HG02970 (cell line): ENCODE measurements at regions not wholly inside any gene's neighbourhood (a gene's known extent, or its start where the extent isn't known, plus 50 kb on each side); places are given as distances from the start of the nearest gene placed in this dataset.
"Not testable (repeated sequence)": the region's sequence is repeated elsewhere in the genome, so short reads cannot be mapped to it uniquely, and the experiment has no call there.

Source experiments
- ATAC-seq: cut with Tn5 transposase; IDR thresholded peaks from one replicate; pipeline ENCODE4 v1.9.1; 2021; ENCODE audit warnings: mild to moderate bottlenecking, moderate library complexity, moderate number of reproducible peaks; ENCODE audit not compliant: unreplicated experiment, low FRiP score

DNA sequence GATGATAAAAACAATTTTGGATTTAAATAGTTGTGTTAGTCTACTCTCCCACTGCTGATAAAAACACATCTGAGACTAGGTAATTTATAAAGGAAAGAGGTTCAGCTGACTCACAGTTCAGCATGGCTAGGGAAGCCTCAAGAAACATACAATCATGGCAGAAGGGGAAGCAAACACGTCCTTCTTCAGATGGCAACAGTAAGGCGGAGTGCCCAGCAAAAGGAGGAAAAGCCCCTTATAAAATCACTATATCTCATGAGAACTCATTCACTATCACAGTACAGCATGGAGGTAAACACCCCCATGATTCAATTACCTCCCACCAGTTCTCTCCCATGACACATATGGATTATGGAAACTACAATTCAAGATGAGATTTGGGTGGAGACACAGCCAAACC, 632.1 kb downstream of the SLC16A7 start:
- no peak for ATAC-seq

DNA sequence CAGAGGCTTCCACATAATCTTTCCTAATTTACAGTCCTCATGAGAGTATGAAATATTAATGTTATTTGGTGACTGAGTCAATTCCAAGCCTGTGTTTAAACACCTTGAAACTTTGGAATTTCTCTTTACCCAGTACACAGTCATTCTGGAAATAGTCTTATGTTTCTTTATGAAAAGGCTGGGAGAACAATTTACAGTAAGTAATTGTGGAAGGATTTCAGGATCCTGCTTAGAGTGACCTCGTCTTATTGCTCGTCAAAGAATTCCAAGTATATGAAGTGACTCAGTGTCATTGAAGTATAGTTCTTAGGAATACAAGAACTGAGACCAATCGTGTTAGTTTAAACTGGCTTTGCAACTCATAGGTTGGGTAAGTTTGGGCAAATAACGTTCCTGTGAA, 634.2 kb downstream of the SLC16A7 start:
- ATAC-seq = no peak

DNA sequence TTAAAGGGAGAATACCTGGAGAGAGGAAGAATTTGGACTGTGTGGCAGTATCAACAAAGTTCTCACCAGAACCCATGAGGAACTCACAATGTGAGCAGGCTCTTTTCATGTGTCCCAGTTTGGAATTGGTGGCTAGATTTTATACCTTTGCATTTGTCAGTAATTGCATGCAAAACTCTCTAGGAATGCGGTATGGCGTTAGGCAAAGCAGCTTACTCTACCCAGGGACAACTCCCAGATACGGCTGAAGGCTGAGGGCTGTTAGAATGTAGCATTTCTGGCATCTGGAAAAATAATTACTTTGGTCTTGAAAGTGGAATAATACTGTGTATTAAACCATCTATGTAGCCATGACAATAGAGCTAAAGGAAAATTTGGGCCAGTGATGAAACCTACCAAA, 635.5 kb downstream of the SLC16A7 start:
- no peak for ATAC-seq

DNA sequence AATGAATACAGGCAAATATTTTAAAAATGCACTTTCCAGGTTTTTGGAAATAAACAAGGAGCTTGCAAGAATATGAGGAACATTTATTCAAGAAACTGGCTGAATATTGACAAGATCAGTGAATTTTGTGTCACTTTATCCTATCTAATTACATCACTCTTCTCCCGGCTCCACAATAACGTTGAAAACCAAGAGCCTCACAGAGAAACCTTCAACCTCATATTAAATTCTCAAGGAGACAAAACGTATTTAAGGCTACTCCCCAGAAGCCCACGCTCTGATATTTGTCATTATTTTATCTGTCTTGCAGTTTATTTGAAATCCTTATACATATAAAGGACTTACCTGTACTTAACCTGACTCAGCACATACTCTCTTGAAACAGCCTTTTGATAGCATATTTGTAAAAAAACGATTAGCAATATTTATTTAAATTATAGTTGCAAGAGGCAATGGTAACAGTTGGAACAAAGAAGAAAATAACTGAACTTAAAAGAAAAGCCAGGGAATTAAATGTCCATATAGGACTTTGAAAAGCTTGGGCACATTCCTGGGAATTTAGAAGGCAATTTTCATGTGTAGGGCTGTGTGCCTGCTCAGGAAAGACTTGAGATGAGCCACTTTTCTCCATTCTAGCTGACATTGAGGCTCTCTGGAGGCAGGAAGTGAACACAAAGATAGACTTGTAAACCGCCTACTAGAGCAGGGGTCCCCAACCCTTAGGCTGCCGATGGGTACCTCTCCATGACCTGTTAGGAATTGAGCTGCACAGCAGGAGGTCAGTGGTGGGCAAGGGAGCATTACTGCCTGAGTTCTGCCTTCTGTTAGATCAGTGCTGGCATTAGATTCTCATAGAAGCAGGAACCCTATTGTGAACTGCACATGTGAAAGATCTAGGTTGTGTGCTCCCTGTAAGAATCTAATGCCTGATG, 636.4 kb downstream of the SLC16A7 start:
- no peak for ATAC-seq

DNA sequence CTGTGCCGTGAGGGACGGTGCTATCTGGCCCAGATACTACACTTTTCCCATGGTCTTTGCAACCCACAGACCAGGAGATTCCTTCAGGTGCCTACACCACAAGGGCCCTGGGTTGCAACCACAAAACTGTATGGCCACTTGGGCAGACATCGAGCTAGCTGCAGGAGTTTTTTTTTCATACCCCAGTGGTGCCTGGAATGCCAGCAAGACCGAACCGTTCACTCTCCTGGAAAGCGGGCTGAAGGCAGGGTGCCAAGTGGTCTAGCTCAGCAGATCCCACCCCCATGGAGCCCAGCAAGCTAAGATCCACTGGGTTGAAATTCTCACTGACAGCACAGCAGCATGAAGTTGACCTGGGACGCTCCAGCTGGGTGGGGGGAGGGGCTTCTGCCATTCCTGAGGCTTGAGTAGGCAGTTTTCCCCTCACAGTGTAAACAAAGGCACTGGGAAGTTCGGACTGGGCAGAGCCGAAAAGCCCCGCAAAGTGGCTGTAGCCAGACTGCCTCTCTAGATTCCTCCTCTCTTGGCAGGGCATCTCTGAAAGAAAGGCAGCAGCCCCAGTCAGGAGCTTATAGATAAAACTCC, 638.9 kb downstream of the SLC16A7 start:
- not testable (repeated sequence) for ATAC-seq

DNA sequence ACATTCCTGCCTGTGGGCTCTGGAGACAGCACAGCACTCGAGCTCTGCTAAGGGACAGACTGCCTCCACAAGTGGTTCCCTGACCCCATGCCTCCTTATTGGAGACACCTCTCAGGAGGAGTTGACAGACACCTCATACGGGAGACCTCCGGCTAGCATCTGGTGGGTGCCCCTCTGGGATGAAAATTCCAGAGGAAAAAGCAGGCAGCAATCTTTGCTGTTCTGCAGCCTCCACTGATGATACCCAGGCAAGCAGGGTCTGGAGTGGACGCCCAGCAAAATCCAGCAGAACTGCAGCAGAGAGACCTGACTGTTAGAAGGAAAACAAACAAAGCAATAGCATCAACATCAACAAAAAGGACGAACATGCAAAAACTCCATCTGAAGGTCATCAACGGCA, 639.4 kb downstream of the SLC16A7 start:
- ATAC-seq = no peak

DNA sequence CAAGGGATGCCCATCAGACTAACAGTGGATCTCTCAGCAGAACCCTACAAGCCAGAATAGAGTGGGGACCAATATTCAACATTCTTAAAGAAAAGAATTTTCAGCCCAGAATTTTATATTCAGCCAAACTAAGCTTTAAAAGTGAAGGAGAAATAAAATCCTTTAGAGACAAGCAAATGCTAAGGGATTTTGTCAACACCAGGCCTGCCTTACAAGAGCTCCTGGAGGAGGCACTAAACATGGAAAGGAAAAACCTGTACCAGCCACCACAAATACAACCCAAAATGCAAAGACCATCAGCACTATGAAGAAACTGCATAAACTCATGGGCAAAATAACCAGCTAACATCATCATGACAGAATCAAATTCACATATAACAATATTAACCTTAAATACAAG, 640.6 kb downstream of the SLC16A7 start:
- not testable (repeated sequence) for ATAC-seq

DNA sequence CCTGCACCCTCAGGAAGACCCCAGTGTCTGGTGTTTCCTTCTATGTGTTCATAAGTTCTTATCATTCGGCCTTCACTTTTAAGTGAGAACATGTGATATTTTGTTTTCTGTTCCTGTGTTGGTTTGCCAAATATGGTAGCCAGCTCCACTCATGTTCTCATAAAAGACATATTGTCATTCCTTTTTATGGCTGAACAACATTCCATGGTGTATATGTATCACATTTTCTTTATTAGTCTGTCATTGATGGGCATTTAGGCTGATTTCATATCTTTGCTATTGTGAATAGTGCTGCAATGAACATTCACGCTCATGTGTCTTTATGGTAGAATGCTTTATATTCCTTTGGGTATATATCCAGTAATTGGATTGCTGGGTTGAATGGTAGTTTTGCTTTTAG, 645.1 kb downstream of the SLC16A7 start:
- ATAC-seq = no peak

DNA sequence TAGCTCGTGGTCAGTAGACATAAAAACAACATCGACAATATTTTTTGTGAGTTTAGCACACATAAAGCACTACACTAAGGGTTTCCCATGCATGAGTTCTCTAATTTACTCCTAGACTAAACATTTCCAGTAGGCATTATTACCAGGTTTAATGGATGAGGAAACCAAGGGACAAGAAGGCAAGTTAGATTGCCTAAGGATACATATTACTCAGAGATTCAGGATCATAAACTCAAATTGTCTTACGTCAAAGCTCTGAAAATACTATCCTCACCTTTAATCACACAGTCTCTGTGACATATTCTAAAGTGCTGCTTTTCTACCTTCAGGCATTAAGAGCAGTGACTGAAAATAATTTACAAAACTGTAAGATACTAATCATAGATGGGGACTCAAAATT, 655.3 kb downstream of the SLC16A7 start:
- ATAC-seq = no peak

DNA sequence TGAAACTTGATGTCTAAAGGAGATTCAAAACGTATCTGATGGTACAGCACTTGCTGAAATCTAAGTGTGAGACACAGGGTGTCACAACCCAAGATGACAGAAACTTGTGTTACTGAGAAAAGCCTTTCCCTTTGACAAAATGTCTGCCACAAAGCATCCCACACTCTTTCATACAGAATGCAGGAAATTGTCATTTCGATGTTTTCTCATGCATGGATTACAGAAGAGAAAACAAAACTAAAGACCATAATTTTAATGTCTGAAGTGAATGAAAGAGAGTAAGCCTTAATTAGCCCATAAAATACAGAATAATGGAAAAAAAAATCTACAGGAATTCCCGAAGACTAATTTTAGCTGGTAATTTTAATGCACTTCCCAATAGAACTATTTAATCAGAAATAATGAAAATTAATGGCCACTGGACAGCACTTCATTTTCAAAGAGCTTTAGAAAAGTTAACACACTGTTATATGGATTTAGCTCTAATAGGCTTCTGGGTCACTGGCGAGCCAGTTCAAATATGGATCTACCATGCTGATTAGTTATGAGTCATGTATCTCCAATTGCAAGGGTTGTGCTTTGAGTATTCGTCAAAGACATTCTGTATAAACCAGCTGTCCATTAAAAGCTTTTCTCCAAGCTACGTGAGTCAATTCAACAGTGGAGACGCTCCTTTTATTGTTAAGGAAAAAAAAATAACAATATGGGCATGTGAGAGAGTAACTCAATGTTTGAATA, 656.7 kb downstream of the SLC16A7 start:
- ATAC-seq = no peak

DNA sequence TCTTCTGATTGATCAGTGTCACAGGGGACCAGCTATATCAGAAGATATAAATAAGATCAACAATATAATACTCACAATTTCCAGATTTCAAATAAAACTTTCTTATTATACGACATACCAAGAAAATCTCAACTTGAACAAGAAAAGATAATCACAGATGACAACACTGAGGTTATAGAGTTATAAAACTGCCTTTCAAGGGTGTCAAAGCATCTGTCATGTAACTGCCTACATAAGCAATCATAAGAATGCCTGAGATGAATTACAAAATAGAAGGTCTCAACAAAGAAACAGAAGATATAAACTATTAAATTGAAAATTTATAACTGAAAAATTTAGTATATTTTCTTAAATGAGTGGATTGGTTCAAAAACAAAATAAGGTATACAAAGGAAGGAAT, 659.2 kb downstream of the SLC16A7 start:
- no peak for ATAC-seq

DNA sequence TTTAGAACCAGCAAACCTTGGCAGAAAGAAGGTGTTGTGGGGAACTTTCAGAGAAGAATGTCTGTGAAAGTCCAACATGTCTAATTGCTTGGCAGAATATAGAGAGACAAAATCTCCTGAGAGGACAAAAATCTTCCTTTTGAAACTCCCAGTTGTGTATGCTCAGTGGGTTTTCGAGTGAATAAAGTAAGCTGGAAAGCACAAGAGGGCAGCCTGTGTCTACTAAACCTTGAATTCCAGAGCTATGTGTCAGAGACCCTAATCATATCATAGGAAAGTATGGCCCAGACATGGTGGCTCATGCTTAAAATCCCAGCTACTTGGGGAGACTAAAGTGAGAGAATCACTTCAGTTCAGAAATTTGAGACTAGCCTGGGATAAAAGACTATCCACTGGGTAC, 661.2 kb downstream of the SLC16A7 start:
- no peak for ATAC-seq

DNA sequence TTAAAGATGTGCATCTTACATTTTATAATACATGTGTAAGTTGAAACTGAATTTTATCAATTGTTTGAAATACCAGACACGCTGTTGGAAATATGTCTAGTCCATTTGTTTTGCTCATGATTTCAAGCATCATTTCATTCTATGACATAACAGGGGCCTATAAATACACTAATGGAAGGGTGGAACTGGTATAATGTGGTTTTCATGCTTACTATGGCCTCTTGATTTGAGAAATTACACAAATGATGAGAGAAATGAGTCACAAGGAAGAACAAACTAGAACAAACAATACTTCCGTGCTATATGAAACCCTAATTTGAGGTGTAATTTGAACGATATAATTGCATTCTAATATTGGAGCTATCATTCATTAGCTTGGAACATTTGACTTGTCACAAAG, 663.4 kb downstream of the SLC16A7 start:
- ATAC-seq = no peak

DNA sequence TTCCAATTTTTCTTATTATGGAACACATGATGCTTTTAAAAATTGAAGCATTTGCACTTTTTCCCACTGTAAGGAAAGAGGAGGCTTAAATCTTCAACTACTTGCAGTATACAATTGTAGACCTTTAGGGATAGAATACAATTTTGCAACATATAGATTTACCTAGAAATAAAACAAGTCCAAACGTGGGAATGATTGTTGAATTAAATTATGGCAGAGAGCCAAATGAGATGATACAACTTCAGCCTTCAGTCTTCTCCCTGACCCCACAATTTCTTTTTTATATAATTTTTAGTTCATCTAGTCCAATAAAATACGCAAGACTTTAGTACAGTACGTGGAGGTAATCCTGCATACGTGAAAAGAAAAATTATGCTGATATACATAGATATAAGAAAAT, 666.5 kb downstream of the SLC16A7 start:
- ATAC-seq = no peak

DNA sequence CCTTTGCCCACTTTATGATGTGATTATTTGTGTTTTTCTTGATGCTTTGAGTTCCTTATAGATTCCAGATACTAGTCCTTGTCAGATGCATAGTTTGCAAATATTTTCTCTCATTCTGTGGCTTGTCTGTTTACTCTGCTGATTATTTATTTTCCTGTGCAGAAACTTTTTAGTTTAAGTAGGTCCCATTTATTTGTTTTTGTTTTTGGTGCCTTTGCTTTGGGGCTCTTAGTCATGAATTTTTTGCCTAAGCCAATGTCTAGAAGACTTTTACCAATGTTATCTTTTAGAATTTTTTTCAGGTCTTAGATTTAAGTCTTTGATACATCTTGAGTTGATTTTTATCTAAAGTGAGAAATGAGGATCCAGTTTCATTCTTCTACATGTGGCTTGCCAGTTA, 667.3 kb downstream of the SLC16A7 start:
- ATAC-seq = no peak

DNA sequence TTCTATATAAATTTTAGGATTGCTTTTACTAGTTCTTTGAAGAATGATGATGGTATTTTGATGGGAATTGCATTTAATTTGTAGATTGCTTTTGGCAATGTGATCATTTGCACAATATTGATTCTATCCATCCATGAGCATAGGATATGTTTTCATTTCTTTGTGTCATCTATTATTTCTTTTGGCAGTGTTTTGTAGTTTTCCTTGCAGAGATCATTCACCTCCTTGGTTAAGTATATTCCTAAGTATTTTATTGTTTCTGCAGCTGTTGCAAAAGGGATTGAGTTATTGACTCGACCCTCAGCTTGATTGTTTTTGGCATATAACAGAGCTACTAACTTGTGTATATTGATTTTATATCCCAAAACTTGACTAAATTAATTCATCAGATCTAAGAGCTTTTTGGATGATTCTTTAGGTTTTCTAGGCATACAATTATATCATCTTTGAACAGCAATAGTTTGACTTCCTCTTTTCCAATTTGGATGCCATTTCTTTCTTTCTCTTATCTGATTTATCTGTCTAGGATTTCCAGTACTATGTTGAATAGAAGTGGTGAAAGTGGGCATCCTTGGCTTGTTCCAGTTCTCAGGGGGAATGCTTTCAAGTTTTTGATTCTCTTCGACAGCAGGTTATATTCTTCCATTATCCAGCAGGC, 668.1 kb downstream of the SLC16A7 start:
- no peak for ATAC-seq

DNA sequence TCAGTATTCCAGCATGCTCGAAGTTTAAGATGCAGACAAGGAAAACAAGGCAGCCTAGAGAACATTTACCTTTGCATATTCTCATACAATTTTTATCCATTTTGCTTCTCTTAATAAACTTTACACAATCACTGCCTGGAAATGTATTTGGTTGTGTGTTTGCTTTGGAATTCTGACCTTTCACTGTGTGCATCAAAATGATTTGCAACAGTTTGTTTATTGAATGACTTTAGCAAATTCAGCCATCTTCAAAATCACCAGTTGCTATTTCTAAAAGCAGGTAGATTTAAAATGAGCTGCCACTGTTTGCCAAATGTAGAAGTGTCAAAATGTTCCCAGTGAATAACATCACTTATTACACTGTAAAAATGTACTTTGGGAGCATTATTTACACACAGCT, 669.9 kb downstream of the SLC16A7 start:
- ATAC-seq = no peak

DNA sequence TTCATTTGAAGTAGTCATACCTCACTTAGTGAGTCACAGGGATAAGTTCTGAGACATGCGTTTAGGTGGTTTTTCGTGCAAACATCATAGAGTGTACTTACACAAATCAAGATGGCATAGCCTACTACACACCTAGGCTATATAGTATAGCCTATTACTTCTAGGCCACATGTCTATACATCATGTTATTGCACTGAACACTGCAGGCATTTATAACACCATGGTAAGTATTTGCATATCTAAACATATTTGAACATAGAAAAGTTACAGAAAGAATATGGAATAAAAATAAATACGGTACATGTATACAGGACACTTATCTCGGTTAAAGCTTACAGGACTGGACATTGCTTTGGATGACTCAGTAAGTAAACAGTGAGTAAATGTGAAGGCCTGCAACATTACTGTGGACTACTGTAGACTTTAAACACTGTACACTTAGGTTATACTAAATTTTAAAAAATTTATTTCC, 670.6 kb downstream of the SLC16A7 start:
- ATAC-seq = no peak

DNA sequence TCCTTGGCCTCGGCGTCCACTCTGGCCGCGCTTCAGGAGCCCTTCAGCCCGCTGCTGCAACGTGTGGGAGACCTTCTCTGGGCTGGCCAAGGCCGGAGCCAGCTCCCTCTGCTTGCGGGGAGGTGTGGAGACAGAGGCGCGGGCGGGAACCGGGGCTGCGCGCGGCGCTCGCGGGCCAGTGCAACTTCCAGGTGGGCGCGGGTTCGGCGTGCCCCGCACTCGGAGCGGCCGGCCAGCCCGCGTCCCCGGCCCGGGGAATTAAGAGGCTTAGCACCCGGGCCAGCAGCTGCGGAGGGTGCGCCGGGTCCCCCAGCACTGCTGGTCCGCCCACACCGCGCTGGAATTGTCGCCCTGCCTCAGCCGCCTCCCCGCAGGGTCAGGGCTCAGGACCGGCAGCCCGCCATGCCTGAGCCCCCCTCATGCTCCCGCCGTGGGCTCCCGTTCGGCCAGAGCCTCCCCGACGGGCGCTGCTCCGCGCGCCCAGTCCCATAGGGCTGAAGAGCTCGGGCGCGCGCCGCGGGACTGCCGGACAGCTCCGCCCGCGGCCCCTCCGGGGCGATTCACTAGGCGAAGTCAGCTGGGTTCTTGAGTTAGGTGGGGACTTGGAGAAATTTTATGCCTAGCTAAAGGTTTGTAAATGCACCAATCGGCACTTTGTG, 673.9 kb downstream of the SLC16A7 start:
- no peak for ATAC-seq

DNA sequence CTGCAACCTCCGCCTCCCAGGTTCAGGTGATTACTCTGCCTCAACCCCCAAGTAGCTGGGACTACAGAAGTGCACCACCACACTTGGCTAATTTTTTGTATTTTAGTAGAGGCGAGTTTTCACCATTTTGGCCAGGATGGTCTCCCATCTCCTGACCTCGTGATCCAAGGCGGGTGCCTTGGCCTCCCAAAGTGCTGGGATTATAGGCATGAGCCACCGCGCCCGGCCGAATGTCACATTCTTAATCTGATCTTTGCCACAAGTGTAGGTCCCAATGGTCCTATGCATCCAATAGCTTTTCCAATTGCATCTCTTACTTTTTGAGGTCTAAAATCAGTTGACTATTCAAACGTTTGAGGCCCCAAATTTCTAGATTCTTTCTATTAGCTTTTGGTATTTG, 676.0 kb downstream of the SLC16A7 start:
- no peak for ATAC-seq
